Stimulated activated CD4-positive, alpha-beta T cell treated with anti-CD3 and anti-CD28 coated beads, TNF-alpha, amount 100 ng/mL, for 48 hours (primary cell): ENCODE measurements at regions not wholly inside any gene's neighbourhood (a gene's known extent, or its start where the extent isn't known, plus 50 kb on each side); places are given as distances from the start of the nearest gene placed in this dataset.
A peak's percentile ranks its signal among the peaks of the same experiment; 100 is the strongest.
"Not testable (repeated sequence)": the region's sequence is repeated elsewhere in the genome, so short reads cannot be mapped to it uniquely, and the experiment has no call there.

Experiments
- DNase-seq, 3 donors: peaks; one replicate each; pipeline ENCODE4 v3.0.0-alpha.2; 2020; ENCODE audit warnings: low read depth in 3 of 3

- no peak for DNase-seq
Measured at GRCh38 chr3:193903512-193903817, 232.5 kb upstream of the HES1 start.

GRCh38 chr3:193903966-193904365 is 232.0 kb upstream of the HES1 start:
- no peak for DNase-seq

- no peak for DNase-seq
Measured at GRCh38 chr3:193905541-193906396, 230.2 kb upstream of the HES1 start.

DNA sequence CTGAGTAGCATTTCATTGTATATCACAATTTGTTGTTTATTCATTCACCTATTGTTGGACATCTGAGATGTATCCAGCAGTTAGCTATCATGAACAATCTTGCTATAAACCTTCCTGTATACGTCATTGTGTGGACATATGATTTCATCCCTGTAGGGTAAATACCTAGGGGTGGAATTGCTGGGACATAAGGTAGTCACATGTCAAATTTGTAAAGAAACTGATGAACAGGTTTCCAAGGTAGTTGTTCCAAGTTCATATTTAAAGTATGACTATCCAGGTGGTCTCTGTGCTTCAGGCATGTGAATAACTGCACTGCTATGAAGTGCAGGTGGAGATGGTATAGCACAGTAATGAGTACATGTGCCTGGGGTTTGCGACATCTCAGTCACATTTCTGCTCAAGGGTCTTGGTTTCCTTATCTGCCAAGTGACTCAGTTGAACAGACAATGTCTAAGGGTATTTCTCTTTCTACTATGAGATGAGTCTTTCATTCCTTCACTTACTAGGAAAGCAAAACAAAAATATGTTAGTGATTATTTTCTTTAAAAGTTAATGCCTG is 229.0 kb upstream of the HES1 start:
- no peak for DNase-seq

GRCh38 chr3:193908181-193908744 is 227.7 kb upstream of the HES1 start:
- no peak for DNase-seq

- DNase-seq, result no peak
Measured at GRCh38 chr3:193909387-193909786, 226.6 kb upstream of the HES1 start.

GRCh38 chr3:193910310-193910709 is 225.6 kb upstream of the HES1 start:
- no peak for DNase-seq

DNA sequence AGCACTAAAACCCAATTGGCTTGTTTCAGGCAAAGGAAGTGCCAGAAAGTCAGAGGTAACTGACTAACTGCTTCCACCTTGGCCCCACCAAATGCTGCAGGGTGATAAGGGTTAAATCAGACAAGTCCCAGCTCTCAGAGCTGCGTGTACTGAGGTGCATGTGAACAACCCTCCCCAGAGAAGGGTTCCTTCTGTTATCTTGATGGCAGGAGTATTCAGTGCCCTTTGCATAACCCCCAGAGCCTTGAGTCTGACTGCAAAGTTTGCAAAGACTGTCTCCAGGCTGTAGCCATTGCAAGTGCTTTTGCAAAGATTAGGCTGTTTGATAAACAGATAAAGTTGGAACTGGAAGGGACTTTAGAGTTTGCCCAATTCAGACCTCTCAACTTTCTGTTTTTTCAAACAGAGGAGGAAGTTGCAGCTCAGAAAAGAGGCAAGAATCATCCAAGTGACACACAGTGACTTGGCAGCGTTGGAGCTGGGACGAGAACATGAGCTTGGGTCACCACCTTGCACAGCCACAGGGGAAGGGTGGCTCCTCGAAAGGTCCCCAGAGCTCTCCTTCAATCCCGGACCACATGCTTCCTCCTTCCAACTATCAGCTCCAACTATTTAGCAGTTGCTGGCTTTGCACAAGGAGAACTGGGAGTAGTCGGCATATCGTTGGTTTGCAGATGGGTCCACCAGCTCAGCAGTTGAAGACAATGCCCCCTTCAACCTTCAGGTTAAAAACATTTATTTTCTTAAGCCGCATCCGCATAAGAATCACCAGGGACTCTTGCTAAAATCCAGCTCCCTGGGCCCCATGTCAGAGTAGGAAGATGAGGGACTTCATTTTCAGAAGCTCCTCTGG is 224.8 kb upstream of the HES1 start:
- peak in 1 of 3 donors; percentile 10 for DNase-seq

DNA sequence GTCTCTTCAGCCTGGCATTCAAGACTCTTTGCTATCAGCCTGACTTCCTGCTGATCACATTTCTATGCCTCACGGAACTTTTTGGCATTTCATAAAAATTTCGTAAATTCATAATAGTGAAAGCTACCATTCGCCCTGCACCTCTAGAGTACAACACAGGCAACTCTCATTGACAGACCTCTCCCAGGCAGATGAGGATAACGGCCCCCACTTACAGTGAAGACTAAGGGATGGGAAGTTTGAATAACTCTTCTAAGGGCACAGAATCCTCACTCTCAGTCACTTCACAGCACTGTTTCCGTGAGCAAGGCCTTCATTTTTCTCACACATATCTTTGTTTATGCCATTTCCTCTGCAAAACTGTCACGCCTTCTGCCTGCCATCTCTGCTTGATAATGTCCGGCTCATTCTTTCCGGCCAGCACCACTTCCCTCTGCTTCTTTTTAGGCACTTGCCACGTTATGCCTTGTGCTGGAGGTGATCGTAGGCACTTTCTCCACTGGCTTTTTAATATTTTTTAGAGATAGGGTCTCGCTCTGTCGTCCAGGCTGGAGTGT is 224.1 kb upstream of the HES1 start:
- no peak for DNase-seq

DNA sequence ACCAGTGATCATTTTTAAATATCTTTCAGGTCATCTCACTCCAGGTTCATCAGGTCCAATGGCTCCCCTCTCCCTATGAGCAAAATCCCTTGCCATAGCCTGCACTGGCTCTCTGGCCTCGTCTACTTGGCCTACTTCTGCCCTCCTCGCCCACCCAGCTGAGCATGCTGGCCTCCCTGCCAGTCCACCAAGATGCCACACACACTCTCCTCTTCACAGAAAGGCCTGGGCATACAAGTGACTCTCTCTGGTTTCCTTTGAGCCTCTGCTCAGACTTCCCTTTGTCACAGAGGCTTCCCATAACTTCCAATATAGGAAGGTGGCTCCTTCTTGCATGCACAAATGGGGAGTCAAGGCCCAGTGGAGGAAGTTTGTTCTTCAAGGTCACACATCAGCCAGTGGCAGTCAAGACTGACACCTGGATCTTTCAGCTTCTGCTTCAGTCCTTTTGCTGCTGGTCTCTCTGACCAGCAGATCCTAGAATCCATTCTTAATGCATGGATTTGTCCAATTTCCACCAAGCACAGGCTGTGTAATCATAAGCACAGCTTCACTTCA is 223.2 kb upstream of the HES1 start:
- DNase-seq, result no peak

DNA sequence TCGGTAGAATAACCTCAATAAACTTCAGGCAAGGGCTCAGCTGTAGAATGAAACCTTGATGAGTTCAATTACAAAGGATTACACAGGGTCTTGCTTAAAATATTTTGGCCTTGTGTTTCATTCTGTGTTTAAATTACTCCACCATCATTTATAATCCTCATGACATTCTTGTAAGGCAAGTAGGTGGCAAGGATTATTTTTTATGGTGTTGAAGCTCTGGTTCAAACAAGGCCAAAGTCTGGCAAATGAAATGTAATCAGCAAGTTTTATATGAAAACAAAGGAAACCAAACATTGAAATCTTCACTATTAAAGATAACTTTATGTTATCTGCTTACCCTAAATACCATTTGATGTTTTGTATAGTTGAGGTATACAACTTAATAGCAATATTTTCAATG is 221.3 kb upstream of the HES1 start:
- no peak for DNase-seq

DNA sequence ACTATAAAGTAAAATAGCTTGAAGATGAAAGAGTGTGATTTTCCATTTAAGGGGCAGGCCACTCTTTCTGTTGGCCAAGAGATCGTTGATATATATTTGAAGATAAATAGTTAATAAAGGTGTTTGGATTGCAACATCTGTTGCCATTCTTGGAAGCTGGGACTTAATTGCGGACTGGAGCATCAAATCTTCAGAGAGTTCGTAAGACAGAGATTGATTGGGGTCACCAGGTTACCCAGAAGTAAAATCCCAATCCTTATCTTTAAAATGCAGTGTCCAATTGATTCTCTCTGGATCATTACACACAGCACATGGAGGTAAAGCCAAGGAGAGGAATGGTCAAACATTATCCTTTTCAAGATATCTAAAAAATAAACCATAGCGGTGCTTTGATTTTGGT is 220.8 kb upstream of the HES1 start:
- DNase-seq, result no peak

GRCh38 chr3:193915613-193916012 is 220.3 kb upstream of the HES1 start:
- no peak for DNase-seq

DNA sequence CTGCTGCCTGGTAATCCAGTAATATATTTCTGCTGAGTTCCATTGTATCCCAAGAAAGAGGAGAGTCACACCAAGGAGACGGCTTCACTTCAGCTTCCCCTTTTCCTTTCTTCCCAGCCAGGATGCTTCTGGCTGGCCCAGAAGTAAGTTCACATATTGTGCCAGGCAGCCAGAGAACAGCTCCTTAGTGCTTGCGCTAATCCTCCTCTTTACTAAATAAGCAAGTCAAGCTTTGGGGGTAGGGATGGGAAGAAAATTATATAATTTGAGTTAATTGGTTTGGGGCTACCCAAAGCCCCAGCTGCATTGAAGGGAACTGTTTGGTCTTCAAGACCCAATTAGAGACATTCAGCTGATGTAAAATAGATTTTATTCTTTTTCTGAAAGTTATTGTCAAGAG is 218.8 kb upstream of the HES1 start:
- no peak for DNase-seq

- no peak for DNase-seq
Measured at GRCh38 chr3:193921465-193921864, 214.5 kb upstream of the HES1 start.

GRCh38 chr3:193922034-193922774 is 213.7 kb upstream of the HES1 start:
- DNase-seq, result no peak

GRCh38 chr3:193923958-193924357 is 212.0 kb upstream of the HES1 start:
- not testable (repeated sequence) for DNase-seq

GRCh38 chr3:193926071-193926470 is 209.9 kb upstream of the HES1 start:
- not testable (repeated sequence) for DNase-seq

GRCh38 chr3:193927413-193928206 is 208.3 kb upstream of the HES1 start:
- DNase-seq, result not testable (repeated sequence)
